ENCODE measurements at regions not wholly inside any gene's neighbourhood (a gene's known extent, or its start where the extent isn't known, plus 50 kb on each side); places are given as distances from the start of the nearest gene placed in this dataset.

- DNase-seq, result no peak
Measured at GRCh38 chrX:45358392-45358791, 157.7 kb upstream of the DIPK2B start.

DNA sequence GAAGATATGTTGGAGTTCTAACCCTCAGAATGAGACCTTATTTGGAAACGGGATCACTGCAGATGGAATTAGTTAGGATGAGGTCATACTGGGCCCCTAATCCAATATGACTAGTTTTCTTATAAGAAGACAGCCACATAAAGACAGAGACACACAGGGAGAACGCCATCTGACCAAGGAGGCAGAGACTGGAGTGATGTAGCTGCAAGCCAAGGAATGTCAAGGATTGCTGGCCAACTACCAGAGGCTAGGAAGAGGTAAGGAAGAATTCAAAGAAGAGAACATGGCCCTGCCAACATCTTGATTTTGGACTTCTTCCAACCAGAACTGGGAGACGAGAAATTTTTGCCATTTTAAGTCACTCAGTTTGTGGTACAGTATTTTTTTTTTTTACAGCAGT is 152.8 kb upstream of the DIPK2B start:
- DNase-seq, result no peak

DNA sequence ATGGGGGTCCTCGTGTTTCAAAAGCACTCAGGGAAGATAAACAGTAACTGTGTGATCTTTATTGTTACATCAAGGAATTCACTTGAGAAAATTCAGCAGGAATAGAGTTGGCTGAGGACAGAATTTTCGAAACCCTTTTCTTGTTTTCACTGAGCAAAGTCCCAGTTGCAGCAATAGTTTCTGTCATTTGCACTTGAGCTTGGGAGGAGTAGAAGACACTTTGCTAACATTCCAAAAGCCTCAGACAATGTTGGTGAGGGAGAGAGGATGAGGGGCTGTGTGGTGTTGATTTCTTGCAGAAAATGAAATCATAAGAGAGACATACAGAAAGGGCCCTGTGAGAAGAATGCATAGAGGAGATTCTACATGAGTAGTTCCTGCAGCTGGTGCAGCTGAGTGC is 151.9 kb upstream of the DIPK2B start:
- no peak for DNase-seq

DNA sequence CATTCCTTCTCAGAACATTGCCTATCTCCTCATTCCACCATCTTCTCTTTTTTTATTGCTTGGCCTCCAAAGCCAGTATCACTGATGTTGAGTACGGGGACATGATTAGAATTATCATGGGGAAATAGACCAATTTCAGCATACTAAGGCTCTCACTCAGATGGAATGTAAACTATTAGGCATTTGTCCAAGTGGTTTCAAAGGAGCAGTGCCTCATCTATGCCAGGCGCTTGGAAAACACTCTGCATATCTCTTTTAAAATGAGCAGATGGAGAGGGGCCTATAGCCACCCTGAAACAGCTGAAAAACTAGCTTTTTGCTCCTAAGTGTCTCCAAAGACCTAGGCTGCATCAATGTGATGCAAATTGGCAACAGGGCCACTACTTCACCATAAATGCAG is 150.8 kb upstream of the DIPK2B start:
- no peak for DNase-seq

DNA sequence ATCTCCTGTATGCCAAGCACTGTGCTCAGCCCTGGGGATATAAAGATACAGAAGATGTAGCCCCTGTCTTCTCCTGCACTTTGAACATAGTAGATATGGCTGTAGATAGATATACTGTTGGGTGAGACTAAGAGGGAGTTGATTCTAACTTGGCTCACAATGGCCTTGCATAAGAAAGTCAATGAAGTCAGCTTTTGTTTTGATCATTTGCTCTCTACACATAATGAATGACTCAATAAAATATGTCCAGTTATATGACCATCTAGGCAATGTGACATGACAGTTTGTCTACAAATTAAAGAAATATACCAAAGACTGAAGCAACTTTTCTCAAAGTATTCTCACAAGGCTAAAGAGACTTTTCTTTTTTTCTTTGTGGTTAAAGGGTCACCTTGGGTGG is 147.6 kb upstream of the DIPK2B start:
- no peak for DNase-seq

DNA sequence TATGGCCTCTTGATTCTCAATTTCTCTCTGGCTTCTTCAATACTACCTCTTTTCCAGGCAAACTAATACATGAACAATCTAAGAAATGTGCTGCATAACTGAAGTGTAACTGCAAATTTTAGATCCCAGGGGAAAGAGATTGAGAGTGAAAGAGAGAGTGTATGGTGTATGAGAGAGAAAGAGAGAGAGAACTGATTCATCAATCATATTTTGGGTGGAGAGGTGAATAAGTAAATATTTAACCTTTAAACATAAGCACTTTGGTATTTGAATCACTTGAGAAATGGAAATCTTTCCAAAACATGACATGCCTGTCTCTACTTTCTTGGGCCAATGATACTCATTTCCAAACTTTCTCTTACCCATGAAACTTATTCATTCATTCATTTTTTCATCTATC is 147.2 kb upstream of the DIPK2B start:
- DNase-seq, result no peak

DNA sequence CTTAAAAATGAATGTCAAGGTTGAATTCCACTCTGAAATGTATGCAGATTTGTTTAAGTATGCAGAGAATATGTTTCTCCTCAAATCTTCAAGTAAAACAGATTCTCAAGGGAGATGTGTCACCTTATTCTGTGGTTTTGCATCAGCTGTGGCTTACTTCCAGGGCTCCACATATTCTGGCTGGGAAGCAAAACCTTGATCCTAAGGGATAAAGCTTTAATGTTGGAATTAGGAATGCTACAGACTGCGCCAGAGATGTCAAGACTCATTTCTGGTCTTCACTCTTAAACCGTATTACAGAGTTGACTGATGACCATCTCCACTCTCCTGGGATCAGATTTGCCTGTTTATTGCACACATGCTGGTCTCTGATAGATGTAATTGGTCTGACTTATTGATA is 143.9 kb upstream of the DIPK2B start:
- no peak for DNase-seq

- DNase-seq, result no peak
Measured at GRCh38 chrX:45329217-45329616, 128.5 kb upstream of the DIPK2B start.

- DNase-seq, result no peak
Measured at GRCh38 chrX:45324941-45325340, 124.3 kb upstream of the DIPK2B start.

DNA sequence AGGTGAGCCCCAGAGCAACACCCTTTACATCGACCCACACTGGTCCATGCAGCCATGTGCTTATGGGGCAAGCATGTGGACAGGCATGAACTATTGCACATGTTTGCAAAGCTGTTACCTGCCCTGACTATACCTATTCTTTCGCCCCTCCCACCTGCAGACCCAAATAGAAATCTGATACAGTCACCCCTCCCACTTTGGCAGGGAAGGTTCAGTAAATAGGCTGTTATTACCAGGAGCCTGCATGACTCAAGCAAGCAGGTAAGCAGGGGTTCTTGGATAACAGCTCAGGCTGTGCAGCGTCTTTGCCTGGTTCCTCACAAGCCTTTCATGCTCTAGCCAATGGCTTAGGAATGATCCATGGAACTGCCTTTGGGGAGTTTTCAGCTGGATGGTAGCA is 122.7 kb upstream of the DIPK2B start:
- DNase-seq, result no peak

GRCh38 chrX:45322820-45323219 is 122.1 kb upstream of the DIPK2B start:
- no peak for DNase-seq

DNA sequence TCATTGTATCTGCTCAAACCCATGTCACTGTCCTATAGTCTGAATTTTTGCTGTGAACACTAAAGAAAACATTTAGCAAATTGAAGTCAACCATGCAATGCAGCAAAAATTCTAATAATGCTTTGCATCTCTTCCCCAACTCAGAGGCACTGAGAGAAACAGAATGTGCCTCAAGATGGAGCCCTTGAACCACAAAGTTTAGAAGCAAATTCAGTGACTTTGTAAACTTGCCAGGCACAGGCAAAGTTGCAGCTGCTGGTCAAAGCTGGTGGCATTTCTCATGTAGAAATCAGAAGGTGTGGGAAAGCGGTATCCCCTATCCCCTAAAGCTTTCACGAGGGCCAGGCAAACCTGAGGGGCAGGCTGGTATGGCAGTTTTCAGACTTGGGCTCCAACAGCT is 121.7 kb upstream of the DIPK2B start:
- DNase-seq, result no peak

DNA sequence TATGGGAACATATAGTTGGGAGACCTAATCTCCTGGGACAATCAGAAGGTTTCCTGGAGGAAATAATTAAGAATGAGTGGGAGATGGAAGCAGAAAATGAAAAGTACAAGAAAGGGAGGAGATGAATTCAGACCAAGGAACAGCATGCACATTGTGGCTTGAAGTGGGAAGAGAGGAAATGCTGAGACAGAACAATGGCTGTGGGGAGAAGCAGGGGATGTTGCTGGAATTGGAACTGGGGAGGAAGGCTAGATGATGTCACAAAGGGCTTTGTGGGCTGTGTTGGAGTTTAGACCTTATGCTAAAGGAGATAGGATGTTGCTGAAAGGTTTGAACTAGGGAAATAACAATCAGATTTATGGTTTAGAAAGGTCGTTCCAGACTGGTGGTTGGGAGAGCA is 119.5 kb upstream of the DIPK2B start:
- no peak for DNase-seq

DNA sequence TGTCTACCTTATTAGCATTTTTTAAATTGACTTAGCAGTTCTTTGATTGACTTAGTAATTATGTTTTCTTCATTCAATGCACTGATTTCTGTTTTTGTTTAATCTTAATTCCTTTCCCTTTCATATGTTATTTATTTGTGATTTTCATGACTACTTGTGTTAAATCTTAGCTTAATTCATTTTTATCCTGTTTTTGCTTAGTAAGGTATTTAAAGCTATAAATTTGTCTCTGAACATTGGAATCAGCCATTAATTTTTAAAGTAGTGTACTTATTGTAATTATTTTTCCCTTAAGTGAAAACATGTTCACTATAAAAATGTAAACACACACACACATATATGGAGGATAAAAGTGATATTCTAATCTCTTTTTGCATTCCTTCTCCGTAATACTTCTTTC is 109.1 kb upstream of the DIPK2B start:
- DNase-seq, result no peak

DNA sequence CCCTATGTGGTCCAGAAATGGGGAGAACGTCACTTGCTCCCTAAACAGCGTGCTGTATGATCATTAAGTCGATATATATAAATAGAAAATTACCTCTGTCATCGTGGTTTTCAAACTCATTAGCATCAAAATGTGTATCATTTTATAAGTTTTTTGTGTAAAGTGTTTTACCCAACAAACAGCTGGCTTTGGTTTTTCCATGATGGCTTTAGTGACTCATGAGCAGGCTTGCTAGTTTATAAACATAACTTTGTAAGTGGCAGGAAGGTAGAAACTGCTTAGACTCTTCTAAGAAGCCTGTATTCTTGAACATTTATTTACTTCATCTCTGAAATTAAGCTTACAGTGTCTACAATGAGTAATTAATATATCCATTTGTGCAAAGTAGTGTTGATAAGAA is 108.4 kb upstream of the DIPK2B start:
- no peak for DNase-seq

- DNase-seq, result no peak
Measured at GRCh38 chrX:45306794-45307193, 106.1 kb upstream of the DIPK2B start.

GRCh38 chrX:45300638-45301037 is 100.0 kb upstream of the DIPK2B start:
- DNase-seq, result no peak

DNA sequence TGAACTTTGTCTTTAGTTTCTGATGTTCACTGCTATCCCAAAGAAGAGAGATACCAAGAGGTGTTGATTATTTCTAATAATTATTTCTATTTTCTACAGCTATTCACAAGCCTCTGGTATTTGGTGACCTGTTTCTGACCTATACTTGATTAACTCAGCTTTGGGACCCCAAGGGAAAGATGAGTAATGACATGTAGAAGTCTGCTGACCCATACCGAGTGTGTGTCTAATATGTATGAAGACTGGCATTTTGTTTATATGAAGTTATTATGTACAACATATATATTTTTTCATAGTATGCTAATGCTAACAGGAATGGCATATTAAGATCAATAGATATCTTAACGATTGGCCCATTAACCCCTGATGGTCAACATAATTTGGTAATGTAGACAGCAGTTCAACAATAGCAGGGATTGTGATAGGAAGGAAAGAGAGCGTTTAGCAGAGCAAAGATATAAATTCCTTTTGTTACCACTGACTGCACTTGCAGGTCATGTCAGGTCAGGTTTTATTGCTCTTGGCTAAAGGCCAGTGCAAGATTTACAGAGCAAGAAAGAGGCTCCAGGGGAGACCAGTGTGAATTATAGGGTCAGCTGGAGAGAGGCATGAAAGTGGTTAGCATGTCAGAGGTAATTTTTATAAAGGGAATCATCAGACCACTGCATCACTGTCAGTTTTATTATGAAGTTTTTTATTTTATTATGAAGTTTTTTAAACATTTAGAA is 94.7 kb upstream of the DIPK2B start:
- no peak for DNase-seq

DNA sequence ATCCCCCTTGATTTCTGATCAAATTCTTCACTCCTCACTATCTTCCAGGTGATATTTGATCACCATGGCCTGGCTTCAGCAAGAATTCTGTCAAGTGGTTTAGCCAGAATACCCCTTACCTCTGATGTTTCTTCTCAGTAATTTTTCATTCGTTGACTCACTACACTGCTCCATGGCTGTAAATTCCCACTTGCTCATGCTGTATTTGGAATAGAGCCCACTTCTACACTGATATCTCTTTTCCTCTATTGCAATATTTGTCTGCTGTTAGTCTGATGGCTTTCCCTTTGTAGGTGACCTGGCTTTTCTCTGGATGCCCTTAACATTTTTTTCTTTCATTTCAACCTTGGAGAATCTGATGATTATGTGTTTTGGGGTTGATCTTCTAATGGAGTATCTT is 73.9 kb upstream of the DIPK2B start:
- DNase-seq, result no peak

GRCh38 chrX:45267007-45267406 is 66.3 kb upstream of the DIPK2B start:
- DNase-seq, result no peak

DNA sequence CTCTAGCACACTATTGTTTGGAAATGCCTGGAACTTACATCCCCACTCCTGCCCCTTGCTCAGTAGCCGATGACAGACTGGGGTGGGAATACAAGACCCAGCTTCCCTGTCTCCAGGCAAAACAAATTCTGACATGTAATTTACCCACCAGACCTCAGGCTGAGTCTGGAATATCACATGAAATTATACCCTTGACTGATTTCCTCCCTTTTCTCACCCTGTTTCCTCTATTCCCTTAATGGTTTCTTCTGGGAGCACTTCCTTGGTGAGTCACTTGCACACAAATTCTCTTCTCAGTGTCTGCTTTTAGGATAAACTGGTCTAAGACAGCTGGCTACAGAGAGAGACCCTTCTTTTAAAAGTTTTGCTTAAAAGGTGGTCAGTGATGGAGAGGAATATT is 65.8 kb upstream of the DIPK2B start:
- no peak for DNase-seq

DNA sequence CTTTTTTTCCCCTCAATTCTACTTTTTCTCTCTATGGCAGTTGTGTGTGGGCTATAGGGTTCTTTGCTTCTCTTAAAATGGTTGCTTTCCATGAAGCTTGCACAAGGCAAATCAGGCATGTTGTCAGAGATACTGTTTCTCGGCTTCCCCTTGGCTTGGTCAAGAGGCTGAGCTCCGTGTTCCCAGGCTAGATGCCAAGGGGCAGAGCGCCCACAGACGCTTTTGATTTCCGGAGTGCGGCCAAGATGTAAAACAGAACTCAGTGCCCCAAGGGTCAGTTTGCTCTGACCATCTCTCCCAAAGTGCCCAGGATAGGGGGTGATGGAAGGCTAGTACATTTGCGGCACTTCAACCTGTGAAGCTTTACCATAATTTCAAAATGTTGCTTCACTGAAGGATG is 64.2 kb upstream of the DIPK2B start:
- DNase-seq, result no peak

- no peak for DNase-seq
Measured at GRCh38 chrX:45261471-45261870, 60.8 kb upstream of the DIPK2B start.

DNA sequence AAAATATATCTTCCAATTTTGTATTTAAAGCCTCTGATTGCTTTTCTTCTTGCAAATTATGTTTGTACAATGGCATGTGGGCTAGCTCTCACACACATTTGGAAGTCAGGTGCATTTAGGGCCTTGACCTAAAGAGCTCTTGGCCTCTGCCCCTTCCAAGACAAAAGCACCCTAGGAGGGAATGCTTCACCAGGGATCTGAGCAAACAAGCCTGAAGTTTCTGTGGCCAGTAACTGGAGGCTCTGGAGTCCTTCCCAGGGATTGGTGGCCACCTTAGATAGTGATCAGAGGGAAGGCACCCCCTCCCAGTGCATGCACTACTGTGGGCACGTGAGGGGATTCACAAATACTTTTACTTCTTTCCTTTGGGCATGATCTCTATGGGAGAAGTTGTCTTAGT is 60.3 kb upstream of the DIPK2B start:
- no peak for DNase-seq

DNA sequence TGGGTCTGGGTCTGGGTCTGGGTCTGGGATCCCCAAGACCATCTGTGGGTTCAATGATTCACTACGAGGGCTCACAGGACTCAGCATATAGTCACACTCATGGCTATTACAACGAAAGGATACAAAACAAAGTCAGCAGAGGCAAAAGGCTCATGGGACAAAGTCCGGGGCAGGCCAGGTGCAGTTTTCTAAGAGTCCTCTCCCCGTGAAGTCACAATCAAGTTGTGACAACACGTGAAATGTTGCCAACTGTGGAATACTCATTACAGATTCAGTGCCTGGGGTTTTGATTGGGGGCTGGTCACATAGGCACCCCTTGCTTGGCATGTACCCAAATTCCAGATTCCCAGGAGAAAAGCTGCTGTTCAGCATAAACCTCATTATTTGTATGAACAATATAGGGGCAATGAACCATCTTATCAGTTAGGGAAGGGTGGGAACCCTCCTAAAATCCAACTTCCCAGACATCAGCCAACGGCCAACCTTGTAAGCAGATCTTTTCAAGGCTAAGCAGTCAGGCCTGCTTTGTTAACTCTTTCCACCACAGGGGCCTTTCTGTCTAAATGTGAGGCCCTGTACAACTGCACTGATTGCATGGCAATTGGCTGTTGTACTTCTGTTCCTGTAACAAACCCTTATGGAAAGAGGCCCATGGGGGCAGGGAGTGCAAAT is 58.2 kb upstream of the DIPK2B start:
- DNase-seq, result no peak

All from stimulated activated CD8-positive, alpha-beta memory T cell treated with anti-CD3 and anti-CD28 coated beads, Interleukin-4, amount 100 ng/mL, for 48 hours (primary cell).